ENCODE measurements at regions not wholly inside any gene's neighbourhood (a gene's known extent, or its start where the extent isn't known, plus 50 kb on each side); places are given as distances from the start of the nearest gene placed in this dataset.

GRCh38 chr6:41455818-41456217 lies 90.4 kb upstream of the FOXP4 start:
- TF ChIP-seq CTCF (conservative IDR thresholded peaks at IDR 0.05; ENCODE audit: low read depth, low read length) (no peak), POLR2A (IDR thresholded peaks at IDR 0.05; ENCODE audit: low read depth, low read length) (no peak), RAD21 (IDR thresholded peaks at IDR 0.05; ENCODE audit: low read length) (no peak), SMC3 (IDR thresholded peaks at IDR 0.05; ENCODE audit: low read depth, low read length) (no peak), NFE2L2 (IDR thresholded peaks at IDR 0.05; ENCODE audit: low read depth, low read length) (no peak), ELK1 (IDR thresholded peaks at IDR 0.05; ENCODE audit: borderline replicate concordance, low read depth, low read length) (no peak), RFX5 (IDR thresholded peaks at IDR 0.05; ENCODE audit: low read depth, low read length) (no peak), MXI1 (IDR thresholded peaks at IDR 0.05; ENCODE audit: borderline replicate concordance, low read depth, low read length) (no peak), RCOR1 (IDR thresholded peaks at IDR 0.05; ENCODE audit: insufficient replicate concordance, low read length) (no peak), USF2 (IDR thresholded peaks at IDR 0.05; ENCODE audit: low read depth, low read length) (no peak), MAZ (IDR thresholded peaks at IDR 0.05; ENCODE audit: borderline replicate concordance, low read depth, low read length) (no peak), MAFK (IDR thresholded peaks at IDR 0.05; ENCODE audit: low read depth, low read length) (no peak), CEBPB (IDR thresholded peaks at IDR 0.05; ENCODE audit: low read depth, low read length) (no peak), FOS (IDR thresholded peaks at IDR 0.05; ENCODE audit: low read depth, low read length) (no peak)

Measured in IMR-90 (cell line).